ENCODE measurements at regions not wholly inside any gene's neighbourhood (a gene's known extent, or its start where the extent isn't known, plus 50 kb on each side); places are given as distances from the start of the nearest gene placed in this dataset.
A peak's percentile ranks its signal among the peaks of the same experiment; 100 is the strongest.
"Not testable (repeated sequence)": the region's sequence is repeated elsewhere in the genome, so short reads cannot be mapped to it uniquely, and the experiment has no call there.

GRCh38 chr21:15203740-15204139 lies 138.9 kb upstream of the NRIP1 start:
- DNase-seq: no peak

GRCh38 chr21:15204140-15204969 lies 139.6 kb upstream of the NRIP1 start:
- DNase-seq: peak; percentile 61

- DNase-seq: no peak
These were observed 140.1 kb upstream of the NRIP1 start for GRCh38 chr21:15204970-15205286.

- no peak for DNase-seq
These were observed 141.7 kb upstream of the NRIP1 start for GRCh38 chr21:15206514-15206913.

GRCh38 chr21:15207231-15207630 lies 142.4 kb upstream of the NRIP1 start:
- DNase-seq: no peak

GRCh38 chr21:15207635-15208370 lies 143.0 kb upstream of the NRIP1 start:
- no peak for DNase-seq

- DNase-seq: no peak
These were observed 144.0 kb upstream of the NRIP1 start for GRCh38 chr21:15208786-15209185.

GRCh38 chr21:15209224-15209623 lies 144.4 kb upstream of the NRIP1 start:
- no peak for DNase-seq

- no peak for DNase-seq
These were observed 145.5 kb upstream of the NRIP1 start for GRCh38 chr21:15210235-15210678.

- DNase-seq: no peak
These were observed 146.8 kb upstream of the NRIP1 start for GRCh38 chr21:15211491-15212133.

- no peak for DNase-seq
These were observed 147.4 kb upstream of the NRIP1 start for GRCh38 chr21:15212206-15212605.

GRCh38 chr21:15218476-15218875 lies 153.7 kb upstream of the NRIP1 start:
- not testable (repeated sequence) for DNase-seq

GRCh38 chr21:15219039-15219438 lies 154.2 kb upstream of the NRIP1 start:
- no peak for DNase-seq

GRCh38 chr21:15219894-15220293 lies 155.1 kb upstream of the NRIP1 start:
- no peak for DNase-seq

GRCh38 chr21:15221799-15222386 lies 157.1 kb upstream of the NRIP1 start:
- no peak for DNase-seq

GRCh38 chr21:15222707-15223106 lies 157.9 kb upstream of the NRIP1 start:
- no peak for DNase-seq

- no peak for DNase-seq
These were observed 159.7 kb upstream of the NRIP1 start for GRCh38 chr21:15224346-15225086.

- no peak for DNase-seq
These were observed 163.1 kb upstream of the NRIP1 start for GRCh38 chr21:15227919-15228318.

GRCh38 chr21:15229390-15229789 lies 164.6 kb upstream of the NRIP1 start:
- no peak for DNase-seq

GRCh38 chr21:15233611-15234010 lies 168.8 kb upstream of the NRIP1 start:
- DNase-seq: no peak

GRCh38 chr21:15236111-15236510 lies 171.3 kb upstream of the NRIP1 start:
- no peak for DNase-seq

GRCh38 chr21:15240848-15241247 lies 176.0 kb upstream of the NRIP1 start:
- DNase-seq: no peak

Measured in renal pelvis (tissue), 1 donor.